HFF-Myc (cell line): ENCODE measurements at regions not wholly inside any gene's neighbourhood (a gene's known extent, or its start where the extent isn't known, plus 50 kb on each side); places are given as distances from the start of the nearest gene placed in this dataset.
"Not testable (repeated sequence)": the region's sequence is repeated elsewhere in the genome, so short reads cannot be mapped to it uniquely, and the experiment has no call there.

Experiments used
- DNase-seq: peaks from one replicate; pipeline ENCODE4 v3.0.0-alpha.2; 2011; ENCODE audit warnings: low read depth; ENCODE audit errors: extremely low read depth
- H3K4me3 ChIP-seq: replicated peaks from 2 replicates; pipeline ENCODE4 v1.5.1; 2011; ENCODE audit warnings: low read depth, mild to moderate bottlenecking, control low read depth, low read length
- TF ChIP-seq, protein P1 (sequence below): IDR thresholded peaks from 2 replicates; pipeline ENCODE4 v1.5.1; 2012; ENCODE audit warnings: mild to moderate bottlenecking, low read depth, low read length, control low read depth; ENCODE audit errors: missing control alignments

DNA sequence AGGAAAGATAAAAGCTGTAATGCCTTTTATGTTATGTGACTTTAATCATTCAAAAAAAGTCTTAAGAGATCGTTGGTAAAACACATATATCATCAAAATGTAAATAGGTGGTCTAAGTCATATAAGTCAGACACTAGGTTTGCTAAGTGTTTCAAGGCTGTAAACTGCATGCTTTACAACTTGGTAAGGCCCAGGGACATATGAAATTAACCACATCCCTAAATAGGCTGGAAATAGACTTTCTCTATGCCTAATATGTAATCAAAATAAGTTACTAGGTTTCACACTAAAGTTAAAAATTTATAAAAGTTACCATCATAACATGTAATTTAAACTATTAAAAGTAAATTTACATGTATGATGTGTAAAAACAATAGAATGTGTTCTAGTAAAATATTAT lies 946.3 kb upstream of the LRATD1 start:
- TF ChIP-seq, protein P1, sequence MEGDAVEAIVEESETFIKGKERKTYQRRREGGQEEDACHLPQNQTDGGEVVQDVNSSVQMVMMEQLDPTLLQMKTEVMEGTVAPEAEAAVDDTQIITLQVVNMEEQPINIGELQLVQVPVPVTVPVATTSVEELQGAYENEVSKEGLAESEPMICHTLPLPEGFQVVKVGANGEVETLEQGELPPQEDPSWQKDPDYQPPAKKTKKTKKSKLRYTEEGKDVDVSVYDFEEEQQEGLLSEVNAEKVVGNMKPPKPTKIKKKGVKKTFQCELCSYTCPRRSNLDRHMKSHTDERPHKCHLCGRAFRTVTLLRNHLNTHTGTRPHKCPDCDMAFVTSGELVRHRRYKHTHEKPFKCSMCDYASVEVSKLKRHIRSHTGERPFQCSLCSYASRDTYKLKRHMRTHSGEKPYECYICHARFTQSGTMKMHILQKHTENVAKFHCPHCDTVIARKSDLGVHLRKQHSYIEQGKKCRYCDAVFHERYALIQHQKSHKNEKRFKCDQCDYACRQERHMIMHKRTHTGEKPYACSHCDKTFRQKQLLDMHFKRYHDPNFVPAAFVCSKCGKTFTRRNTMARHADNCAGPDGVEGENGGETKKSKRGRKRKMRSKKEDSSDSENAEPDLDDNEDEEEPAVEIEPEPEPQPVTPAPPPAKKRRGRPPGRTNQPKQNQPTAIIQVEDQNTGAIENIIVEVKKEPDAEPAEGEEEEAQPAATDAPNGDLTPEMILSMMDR, result no peak
- DNase-seq, result no peak
- no peak overlapping the region for H3K4me3 ChIP-seq

DNA sequence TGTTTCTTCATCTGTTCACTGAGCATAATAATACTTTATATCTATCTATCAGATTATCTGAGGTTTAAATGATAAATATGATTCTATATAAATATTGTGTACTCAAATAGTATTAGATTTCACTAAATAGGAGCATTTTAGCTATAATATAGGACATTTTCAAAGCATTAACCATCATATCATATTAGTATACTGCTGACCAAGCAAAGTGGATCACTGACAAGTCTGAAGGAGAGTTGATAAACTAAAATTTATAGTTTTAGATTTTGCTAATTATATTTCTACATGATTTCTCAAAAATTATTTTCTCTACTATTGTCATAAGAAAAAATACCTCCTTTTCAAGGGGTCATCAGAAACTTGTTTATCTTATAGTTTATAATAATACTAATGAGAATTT lies 937.8 kb upstream of the LRATD1 start:
- TF ChIP-seq, protein P1, result no peak
- no peak overlapping the region for H3K4me3 ChIP-seq
- DNase-seq, result no peak

DNA sequence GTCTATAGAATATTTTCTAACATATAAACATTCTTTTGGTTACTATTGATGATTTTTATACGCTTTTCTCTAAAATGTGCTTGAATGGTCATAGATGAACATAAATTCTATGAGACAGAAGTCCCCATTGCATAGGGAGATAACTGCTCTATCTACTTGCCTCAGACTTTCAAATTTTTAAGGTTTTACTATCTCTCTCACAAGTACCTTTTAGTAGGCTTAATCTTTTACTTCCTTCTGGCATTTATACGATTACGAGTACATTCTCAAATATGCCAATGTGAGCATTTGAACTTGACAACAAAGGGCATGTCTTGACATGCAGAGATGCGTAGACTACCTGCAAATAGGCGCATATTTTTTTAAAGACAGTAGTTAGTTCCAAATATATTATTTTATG lies 935.9 kb upstream of the LRATD1 start:
- TF ChIP-seq, protein P1, result no peak
- H3K4me3 ChIP-seq, result no peak overlapping the region
- no peak for DNase-seq

DNA sequence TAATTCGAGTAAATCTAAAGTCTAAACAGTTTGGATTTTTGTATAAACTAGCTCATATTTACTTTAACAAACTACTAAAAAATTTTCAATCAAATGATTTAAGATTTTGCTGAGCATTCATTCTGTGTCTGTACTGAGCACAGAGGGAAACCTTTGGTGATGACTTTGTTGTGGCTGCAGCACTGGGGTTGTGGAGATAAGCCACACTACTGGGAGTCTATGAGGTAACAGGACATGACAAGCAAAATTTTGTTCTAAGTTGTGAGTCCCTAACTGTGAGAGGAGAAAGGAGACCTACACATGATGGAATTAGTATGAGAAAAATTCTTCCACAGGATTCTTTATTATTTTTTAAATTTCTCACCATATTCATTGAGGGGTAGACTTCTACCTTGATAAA lies 933.7 kb upstream of the LRATD1 start:
- TF ChIP-seq, protein P1, result no peak
- no peak for DNase-seq
- H3K4me3 ChIP-seq, result no peak overlapping the region

DNA sequence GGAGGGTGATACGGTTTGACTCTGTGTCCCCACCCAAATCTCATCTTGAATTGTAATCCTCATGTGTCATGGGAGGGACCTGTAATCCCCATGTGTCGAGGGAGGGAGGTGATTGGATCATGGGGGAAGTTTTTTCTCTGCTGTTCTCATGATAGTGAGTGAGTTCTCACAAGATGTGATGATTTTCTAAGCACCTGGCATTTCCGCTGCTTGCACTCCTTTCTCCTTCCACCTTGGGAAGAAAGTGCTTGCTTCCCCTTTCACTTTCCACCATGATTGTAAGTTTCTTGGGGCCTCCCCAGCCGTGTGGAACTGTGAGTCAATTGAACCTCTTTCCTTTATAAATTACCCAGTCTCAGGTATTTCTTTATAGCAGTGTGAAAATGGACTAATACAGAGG lies 932.6 kb upstream of the LRATD1 start:
- H3K4me3 ChIP-seq, DNase-seq: not testable (repeated sequence)

DNA sequence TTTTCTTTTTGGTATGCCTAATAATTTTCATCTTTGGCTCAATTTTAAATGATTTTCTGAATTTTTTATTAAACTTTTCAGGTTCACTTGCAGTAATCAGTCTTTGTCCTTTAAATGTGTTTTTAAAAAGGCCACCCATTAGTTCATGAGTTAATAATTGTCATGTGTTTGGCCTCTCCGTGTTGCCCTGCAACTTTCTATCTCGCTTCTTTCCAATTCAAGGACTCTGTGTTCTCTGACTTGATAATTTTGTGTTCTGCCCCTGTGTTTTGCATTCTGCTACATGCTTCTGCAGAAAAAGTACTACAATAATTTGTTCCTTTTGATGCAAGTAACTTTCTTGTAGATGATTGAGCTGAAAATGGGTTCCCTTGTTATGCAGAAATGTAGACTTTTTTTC lies 921.4 kb upstream of the LRATD1 start:
- TF ChIP-seq, protein P1, result no peak
- H3K4me3 ChIP-seq, result no peak overlapping the region

DNA sequence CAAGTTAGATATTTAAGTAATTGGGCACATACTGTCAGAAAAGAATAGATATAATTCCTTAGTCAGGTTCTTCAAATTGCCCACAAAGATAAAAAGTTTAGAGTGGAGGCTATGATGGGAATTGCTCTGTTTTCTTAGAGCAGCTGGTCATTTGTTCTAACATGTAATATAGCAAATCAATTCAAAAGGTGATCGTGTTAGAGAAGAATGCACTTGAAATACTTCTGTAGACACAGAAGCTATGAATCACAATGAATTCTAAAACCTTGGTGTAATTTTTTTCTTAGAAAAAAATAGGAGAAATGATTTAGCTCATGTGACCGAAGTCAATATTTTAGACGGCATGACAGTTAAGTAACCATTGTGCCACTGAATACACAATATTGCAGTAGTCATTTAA lies 918.1 kb upstream of the LRATD1 start:
- H3K4me3 ChIP-seq, result no peak overlapping the region
- DNase-seq, result no peak
- TF ChIP-seq, protein P1, result no peak

More for the DNA sequence above, 921.4 kb upstream of the LRATD1 start:
- DNase-seq, result no peak
